AG08396 (cell line): ENCODE measurements at regions not wholly inside any gene's neighbourhood (a gene's known extent, or its start where the extent isn't known, plus 50 kb on each side); places are given as distances from the start of the nearest gene placed in this dataset.
"Not testable (repeated sequence)": the region's sequence is repeated elsewhere in the genome, so short reads cannot be mapped to it uniquely, and the experiment has no call there.

ENCODE experiments used
- DNase-seq: peaks from one replicate; pipeline ENCODE4 v3.0.0; 2012; ENCODE audit warnings: low spot score, mixed read lengths

GRCh38 chr15:66864871-66865281 lies 162.8 kb downstream of the SMAD6 start:
- no peak for DNase-seq

GRCh38 chr15:66865622-66866611 lies 163.9 kb downstream of the SMAD6 start:
- DNase-seq: no peak

GRCh38 chr15:66866656-66867055 lies 164.6 kb downstream of the SMAD6 start:
- DNase-seq: no peak

GRCh38 chr15:66868918-66869317 lies 166.9 kb downstream of the SMAD6 start:
- DNase-seq: no peak

GRCh38 chr15:66870880-66871388 lies 168.9 kb downstream of the SMAD6 start:
- DNase-seq: no peak

- DNase-seq: no peak
Observed at GRCh38 chr15:66872405-66872804, 170.4 kb downstream of the SMAD6 start.

- not testable (repeated sequence) for DNase-seq
Observed at GRCh38 chr15:66873331-66873730, 171.3 kb downstream of the SMAD6 start.

- no peak for DNase-seq
Observed at GRCh38 chr15:66873856-66874255, 171.8 kb downstream of the SMAD6 start.

GRCh38 chr15:66875588-66876420 lies 173.8 kb downstream of the SMAD6 start:
- no peak for DNase-seq

GRCh38 chr15:66876421-66876730 lies 174.3 kb downstream of the SMAD6 start:
- DNase-seq: no peak

GRCh38 chr15:66876731-66877476 lies 174.9 kb downstream of the SMAD6 start:
- no peak for DNase-seq

- no peak for DNase-seq
Observed at GRCh38 chr15:66877477-66878271, 175.6 kb downstream of the SMAD6 start.

GRCh38 chr15:66878761-66879160 lies 176.7 kb downstream of the SMAD6 start:
- DNase-seq: no peak

- no peak for DNase-seq
Observed at GRCh38 chr15:66879531-66880368, 177.7 kb downstream of the SMAD6 start.

- no peak for DNase-seq
Observed at GRCh38 chr15:66880380-66881155, 178.5 kb downstream of the SMAD6 start.

- DNase-seq: no peak
Observed at GRCh38 chr15:66881173-66881905, 179.3 kb downstream of the SMAD6 start.

- DNase-seq: peak; percentile 37
Observed at GRCh38 chr15:66882251-66883020, 180.4 kb downstream of the SMAD6 start.
